HFFc6 (cell line): ENCODE measurements at regions not wholly inside any gene's neighbourhood (a gene's known extent, or its start where the extent isn't known, plus 50 kb on each side); places are given as distances from the start of the nearest gene placed in this dataset.

ENCODE experiments used
- DNase-seq: peaks from one replicate; pipeline ENCODE4 v3.0.0-alpha.2; 2018
- H3K27ac Mint-ChIP-seq: 2 replicates; pipeline ENCODE4 v1.8.0; 2020; ENCODE audit warnings: mild to moderate bottlenecking, mixed read lengths
- H3K27me3 Mint-ChIP-seq: 2 replicates; pipeline ENCODE4 v1.8.0; 2021; ENCODE audit warnings: mild to moderate bottlenecking, moderate library complexity, mixed read lengths; ENCODE audit not compliant: insufficient read depth
- H3K36me3 Mint-ChIP-seq: 2 replicates; pipeline ENCODE4 v1.8.0; 2021; ENCODE audit warnings: low read depth, mixed read lengths
- H3K4me1 Mint-ChIP-seq: 2 replicates; pipeline ENCODE4 v1.8.0; 2020; ENCODE audit warnings: low read depth, mixed read lengths
- H3K4me3 Mint-ChIP-seq: 2 replicates; pipeline ENCODE4 v1.8.0; 2020; ENCODE audit warnings: mild to moderate bottlenecking, moderate library complexity, mixed read lengths
- H3K9me3 Mint-ChIP-seq: 2 replicates; pipeline ENCODE4 v1.8.0; 2020; ENCODE audit warnings: mild to moderate bottlenecking, mixed read lengths
- CTCF ChIP-seq: fragments of 200-600 bp; sonication (generic); IDR thresholded peaks from 2 replicates; pipeline ENCODE4 v1.5.0; 2021; ENCODE audit warnings: antibody characterized with exemption, mild to moderate bottlenecking

- Mint-ChIP-seq H3K4me3 (no peak overlapping the region), H3K4me1 (no peaks in the 10 kb centered on the region), H3K9me3 (peaks cover 35% of the 10 kb centered on the region), H3K27ac (no peak overlapping the region), H3K27me3 (no peaks in the 10 kb centered on the region), H3K36me3 (no peaks in the 10 kb centered on the region)
- no peak for TF ChIP-seq CTCF
- DNase-seq = no peak
These were observed 1419.4 kb upstream of the SPRY2 start for GRCh38 chr13:81760316-81760715.

- peaks cover 40% of the 10 kb centered on the region for H3K9me3 Mint-ChIP-seq
- H3K36me3 Mint-ChIP-seq = no peaks in the 10 kb centered on the region
- H3K27ac Mint-ChIP-seq = no peak overlapping the region
- DNase-seq = no peak
- no peak overlapping the region for H3K4me3 Mint-ChIP-seq
- no peaks in the 10 kb centered on the region for H3K4me1 Mint-ChIP-seq
- no peak for TF ChIP-seq CTCF
- no peaks in the 10 kb centered on the region for H3K27me3 Mint-ChIP-seq
These were observed 1416.5 kb upstream of the SPRY2 start for GRCh38 chr13:81757348-81757970.

- TF ChIP-seq CTCF = no peak
- H3K4me3 Mint-ChIP-seq = no peak overlapping the region
- peaks cover 55% of the 10 kb centered on the region for H3K9me3 Mint-ChIP-seq
- H3K27ac Mint-ChIP-seq = no peak overlapping the region
- no peaks in the 10 kb centered on the region for H3K36me3 Mint-ChIP-seq
- H3K27me3 Mint-ChIP-seq = no peaks in the 10 kb centered on the region
- DNase-seq = no peak
- H3K4me1 Mint-ChIP-seq = no peaks in the 10 kb centered on the region
These were observed 1404.5 kb upstream of the SPRY2 start for GRCh38 chr13:81745391-81745790.

- no peak for TF ChIP-seq CTCF
- Mint-ChIP-seq H3K4me1 (no peaks in the 10 kb centered on the region), H3K27ac (no peak overlapping the region), H3K9me3 (peaks cover 41% of the 10 kb centered on the region), H3K27me3 (peaks cover 4% of the 10 kb centered on the region), H3K4me3 (no peak overlapping the region), H3K36me3 (no peaks in the 10 kb centered on the region; the same call in 1 of the 2 replicates)
- no peak for DNase-seq
These were observed 1397.4 kb upstream of the SPRY2 start for GRCh38 chr13:81738364-81738763.

GRCh38 chr13:81726037-81726726 is 1385.3 kb upstream of the SPRY2 start:
- DNase-seq = no peak
- H3K36me3 Mint-ChIP-seq = no peaks in the 10 kb centered on the region
- no peak overlapping the region for H3K4me3 Mint-ChIP-seq
- H3K4me1 Mint-ChIP-seq = no peaks in the 10 kb centered on the region
- no peak for TF ChIP-seq CTCF
- peaks cover 33% of the 10 kb centered on the region for H3K9me3 Mint-ChIP-seq
- no peak overlapping the region for H3K27ac Mint-ChIP-seq
- H3K27me3 Mint-ChIP-seq = no peaks in the 10 kb centered on the region
